Posterior vena cava (tissue), 2 donors: ENCODE measurements at regions not wholly inside any gene's neighbourhood (a gene's known extent, or its start where the extent isn't known, plus 50 kb on each side); places are given as distances from the start of the nearest gene placed in this dataset.

Source experiments
- DNase-seq: peaks from one replicate; pipeline ENCODE4 v3.0.0-alpha.2; 2020; ENCODE audit warnings: low spot score
- intact Hi-C, 2 donors: fragments of 100-400 bp; cut with DNase I; formaldehyde crosslinking; loops; one replicate each; pipeline versions ENCODE4 v1.14.1 to v1.14.2; 2022 to 2023
- donor health status: DM: yes; HTN: yes; CAD: no.
- donor health status: DM: yes; HTN: yes; CAD: no.

GRCh38 chr2:147405651-147406050 lies 439.2 kb upstream of the ACVR2A start:
- intact Hi-C loops: no loop called here
- no peak for DNase-seq

- intact Hi-C loops: no loop called here
- no peak for DNase-seq
These were observed 445.8 kb upstream of the ACVR2A start for GRCh38 chr2:147398996-147399395.

- DNase-seq: no peak
- intact Hi-C loops: no loop called here
These were observed 446.5 kb upstream of the ACVR2A start for GRCh38 chr2:147398301-147398700.

- intact Hi-C loops: no loop called here
- DNase-seq: no peak
These were observed 447.9 kb upstream of the ACVR2A start for GRCh38 chr2:147396890-147397289.

- DNase-seq: no peak
- intact Hi-C loops: no loop called here
These were observed 450.5 kb upstream of the ACVR2A start for GRCh38 chr2:147394179-147394790.

- intact Hi-C loops: no loop called here
- DNase-seq: no peak
These were observed 452.6 kb upstream of the ACVR2A start for GRCh38 chr2:147392180-147392579.

GRCh38 chr2:147390475-147390874 lies 454.4 kb upstream of the ACVR2A start:
- intact Hi-C loops: no loop called here
- no peak for DNase-seq

- intact Hi-C loops: no loop called here
- DNase-seq: no peak
These were observed 455.6 kb upstream of the ACVR2A start for GRCh38 chr2:147389218-147389617.

GRCh38 chr2:147388217-147388616 lies 456.6 kb upstream of the ACVR2A start:
- intact Hi-C loops: no loop called here
- DNase-seq: no peak

GRCh38 chr2:147386284-147386683 lies 458.5 kb upstream of the ACVR2A start:
- intact Hi-C loops: no loop called here
- no peak for DNase-seq

GRCh38 chr2:147385600-147385999 lies 459.2 kb upstream of the ACVR2A start:
- intact Hi-C loops: no loop called here
- no peak for DNase-seq

- intact Hi-C loops: no loop called here
- DNase-seq: no peak
These were observed 460.2 kb upstream of the ACVR2A start for GRCh38 chr2:147384659-147385058.

GRCh38 chr2:147382322-147382948 lies 462.4 kb upstream of the ACVR2A start:
- intact Hi-C loops: no loop called here
- DNase-seq: no peak

GRCh38 chr2:147378403-147378802 lies 466.4 kb upstream of the ACVR2A start:
- intact Hi-C loops: no loop called here
- no peak for DNase-seq

GRCh38 chr2:147375073-147375472 lies 469.8 kb upstream of the ACVR2A start:
- intact Hi-C loops: no loop called here
- no peak for DNase-seq

- no peak for DNase-seq
- intact Hi-C loops: no loop called here
These were observed 470.4 kb upstream of the ACVR2A start for GRCh38 chr2:147374423-147374811.

GRCh38 chr2:147373800-147374422 lies 470.9 kb upstream of the ACVR2A start:
- intact Hi-C loops: no loop called here
- DNase-seq: no peak

- intact Hi-C loops: no loop called here
- DNase-seq: no peak
These were observed 476.5 kb upstream of the ACVR2A start for GRCh38 chr2:147368306-147368705.

GRCh38 chr2:147366279-147366678 lies 478.6 kb upstream of the ACVR2A start:
- intact Hi-C loops: no loop called here
- DNase-seq: no peak

GRCh38 chr2:147365622-147366021 lies 479.2 kb upstream of the ACVR2A start:
- intact Hi-C loops: no loop called here
- no peak for DNase-seq

- DNase-seq: no peak
- intact Hi-C loops: no loop called here
These were observed 480.2 kb upstream of the ACVR2A start for GRCh38 chr2:147364597-147364996.
